IMR-90 (cell line): ENCODE measurements at regions not wholly inside any gene's neighbourhood (a gene's known extent, or its start where the extent isn't known, plus 50 kb on each side); places are given as distances from the start of the nearest gene placed in this dataset.

Source experiments
- ATAC-seq: fragments of 200-7000 bp; cut with Tn5 transposase; 2 replicates; pipeline ENCODE4 v1.9.1; 2020; ENCODE audit warnings: low read depth, mild to moderate bottlenecking, moderate library complexity
- BruUV-seq: library from RNA; stranded (reverse); fragments of 400-500 nt; replicated peaks from 2 replicates; lab custom pipeline; 2021; lab: Mats Ljungman, UMichigan
- CTCF ChIA-PET: fragments of 300-600 bp; formaldehyde crosslinking; extraction: SDS; loops from one replicate; lab custom pipeline; 2021; ENCODE audit warnings: antibody characterized with exemption; lab: Yijun Ruan, JAX
- POLR2A ChIA-PET: fragments of 300-600 bp; sonication (Branson Sonifier 250); formaldehyde crosslinking; loops from one replicate; lab custom pipeline; 2022; ENCODE audit warnings: antibody characterized with exemption; ENCODE audit not compliant: unreplicated experiment; lab: Charles Lee
- DNase-seq: peaks from one replicate; pipeline ENCODE4 v3.0.0; 2013
- H2AFZ ChIP-seq: replicated peaks from 2 replicates; pipeline ENCODE3; 2013; ENCODE audit warnings: low read length, mild to moderate bottlenecking; ENCODE audit not compliant: poor library complexity
- H2AK5ac ChIP-seq: 2 replicates; pipeline ENCODE4 v1.6.1; 2013; ENCODE audit warnings: low read depth, low read length, inconsistent platforms
- H2AK9ac ChIP-seq: replicated peaks from 2 replicates; pipeline ENCODE3; 2013; ENCODE audit warnings: mild to moderate bottlenecking, low read depth, low read length, moderate library complexity; ENCODE audit not compliant: poor library complexity
- H2BK120ac ChIP-seq: 2 replicates; pipeline ENCODE4 v1.6.1; 2013; ENCODE audit warnings: low read depth, low read length, inconsistent platforms
- H2BK15ac ChIP-seq: 3 replicates; pipeline ENCODE4 v1.6.1; 2013; ENCODE audit warnings: low read depth, low read length, inconsistent platforms
- H2BK20ac ChIP-seq: 2 replicates; pipeline ENCODE4 v1.6.1; 2013; ENCODE audit warnings: low read depth, mild to moderate bottlenecking, inconsistent platforms, low read length, moderate library complexity
- H2BK5ac ChIP-seq: 2 replicates; pipeline ENCODE4 v1.6.1; 2013; ENCODE audit warnings: mild to moderate bottlenecking, low read depth, low read length, inconsistent platforms; ENCODE audit not compliant: poor library complexity, severe bottlenecking
- H3K14ac ChIP-seq: replicated peaks from 2 replicates; pipeline ENCODE4 v1.6.1; 2013; ENCODE audit warnings: low read depth, low read length, inconsistent platforms
- H3K18ac ChIP-seq: 2 replicates; pipeline ENCODE4 v1.6.1; 2013; ENCODE audit warnings: low read depth, low read length, control low read depth
- H3K23ac ChIP-seq: 2 replicates; pipeline ENCODE4 v1.6.1; 2013; ENCODE audit warnings: low read depth, low read length, inconsistent platforms
- H3K27ac ChIP-seq: 2 replicates; pipeline ENCODE4 v1.5.1; 2013; ENCODE audit warnings: mild to moderate bottlenecking, control low read depth, low read length; ENCODE audit not compliant: insufficient read depth
- H3K27me3 ChIP-seq: 2 replicates; pipeline ENCODE4 v1.6.1; 2013; ENCODE audit warnings: low read length; ENCODE audit not compliant: control insufficient read depth, insufficient read depth
- H3K36me3 ChIP-seq: 2 replicates; pipeline ENCODE4 v1.6.1; 2013; ENCODE audit warnings: low read length, mixed read lengths; ENCODE audit not compliant: control insufficient read depth, insufficient read depth
- H3K4ac ChIP-seq: 2 replicates; pipeline ENCODE4 v1.6.1; 2013; ENCODE audit warnings: low read depth, low read length, inconsistent platforms
- H3K4me1 ChIP-seq: 2 replicates; pipeline ENCODE4 v1.6.1; 2013; ENCODE audit warnings: low read length, mixed read lengths; ENCODE audit not compliant: control insufficient read depth, insufficient read depth
- H3K4me2 ChIP-seq: 2 replicates; pipeline ENCODE4 v1.6.1; 2013; ENCODE audit warnings: low read depth, mild to moderate bottlenecking, control low read depth, low read length, moderate library complexity
- H3K4me3 ChIP-seq: 2 replicates; pipeline ENCODE4 v1.5.1; 2013; ENCODE audit warnings: low read depth, mild to moderate bottlenecking, control low read depth, low read length, moderate library complexity; ENCODE audit not compliant: insufficient read depth
- H3K56ac ChIP-seq: 2 replicates; pipeline ENCODE4 v1.6.1; 2013; ENCODE audit warnings: low read length, inconsistent platforms; ENCODE audit not compliant: insufficient read depth; ENCODE audit errors: extremely low read depth
- H3K79me1 ChIP-seq, 2 experiments: 2 replicates each; pipeline ENCODE4 v1.6.1; 2013; ENCODE audit warnings: low read length in 2 of 2, inconsistent platforms in 1 of 2, low read depth in 1 of 2
- H3K9ac ChIP-seq: 2 replicates; pipeline ENCODE4 v1.6.1; 2013; ENCODE audit warnings: low read depth, low read length, control low read depth
- H3K9me1 ChIP-seq: 2 replicates; pipeline ENCODE4 v1.6.1; 2013; ENCODE audit warnings: low read length, inconsistent platforms; ENCODE audit not compliant: insufficient read depth
- H3K9me3 ChIP-seq: 2 replicates; pipeline ENCODE4 v1.6.1; 2013; ENCODE audit warnings: low read length; ENCODE audit not compliant: control insufficient read depth, insufficient read depth
- H4K20me1 ChIP-seq: 2 replicates; pipeline ENCODE4 v1.6.1; 2013; ENCODE audit warnings: low read length, inconsistent platforms; ENCODE audit not compliant: insufficient read depth
- H4K5ac ChIP-seq: 2 replicates; pipeline ENCODE4 v1.6.1; 2013; ENCODE audit warnings: mild to moderate bottlenecking, low read depth, low read length, control low read depth
- H4K8ac ChIP-seq, 2 experiments: 2 replicates each; pipeline ENCODE4 v1.6.1; 2013; ENCODE audit warnings: low read depth in 2 of 2, low read length in 2 of 2, control low read depth in 1 of 2, inconsistent platforms in 1 of 2
- H4K91ac ChIP-seq: 2 replicates; pipeline ENCODE4 v1.6.1; 2013; ENCODE audit warnings: low read depth, low read length, inconsistent platforms; ENCODE audit not compliant: insufficient read depth
- CEBPB ChIP-seq: IDR thresholded peaks from 2 replicates; pipeline ENCODE4 v1.6.1; 2012; ENCODE audit warnings: low read depth, low read length, improper control_type of control experiment
- CTCF ChIP-seq: conservative IDR thresholded peaks from 2 replicates; pipeline ENCODE4 v1.5.1; 2012; ENCODE audit warnings: mild to moderate bottlenecking, low read depth, low read length, improper control_type of control experiment
- ELK1 ChIP-seq: fragments of 150-350 bp; IDR thresholded peaks from 2 replicates; pipeline ENCODE4 v1.6.1; 2016; ENCODE audit warnings: low read depth, mild to moderate bottlenecking, low read length, moderate library complexity, borderline replicate concordance
- FOS ChIP-seq: fragments of 150-350 bp; IDR thresholded peaks from 2 replicates; pipeline ENCODE4 v1.6.1; 2016; ENCODE audit warnings: low read depth, low read length
- MAFK ChIP-seq: IDR thresholded peaks from 2 replicates; pipeline ENCODE4 v1.6.1; 2012; ENCODE audit warnings: low read depth, low read length, improper control_type of control experiment
- MAZ ChIP-seq: IDR thresholded peaks from 2 replicates; pipeline ENCODE4 v1.6.1; 2012; ENCODE audit warnings: low read depth, mild to moderate bottlenecking, low read length, improper control_type of control experiment, moderate library complexity, borderline replicate concordance
- MXI1 ChIP-seq: IDR thresholded peaks from 2 replicates; pipeline ENCODE4 v1.6.1; 2012; ENCODE audit warnings: low read depth, mild to moderate bottlenecking, low read length, moderate library complexity, borderline replicate concordance
- POLR2A ChIP-seq: IDR thresholded peaks from 2 replicates; pipeline ENCODE4 v1.6.1; 2012; ENCODE audit warnings: mild to moderate bottlenecking, low read depth, low read length
- RAD21 ChIP-seq: IDR thresholded peaks from 2 replicates; pipeline ENCODE4 v1.6.1; 2012; ENCODE audit warnings: low read length, improper control_type of control experiment
- RFX5 ChIP-seq: IDR thresholded peaks from 2 replicates; pipeline ENCODE4 v1.8.0; 2012; ENCODE audit warnings: low read depth, mild to moderate bottlenecking, low read length, moderate library complexity
- USF2 ChIP-seq: fragments of 150-350 bp; IDR thresholded peaks from 2 replicates; pipeline ENCODE4 v1.6.1; 2017; ENCODE audit warnings: mild to moderate bottlenecking, antibody characterized with exemption, low read length, low read depth
- WGBS, 2 experiments: methylation state at CpG; one replicate each; pipeline versions ENCODE4 v1.1.5 to v1.1.7; 2013; ENCODE audit warnings: missing lambda C conversion rate in 2 of 2; ENCODE audit not compliant: insufficient read length in 1 of 2; ENCODE audit errors: extremely low coverage in 2 of 2; 5-methylcytosine and 5-hydroxymethylcytosine counted together
- dilution Hi-C: fragments of 300-500 bp; cut with HindIII; formaldehyde crosslinking; loops from one replicate; pipeline ENCODE4 v1.14.3; 2018; ENCODE audit warnings: low sequenced_read_pairs; ENCODE audit not compliant: unreplicated experiment
- in situ Hi-C: fragments of 300-500 bp; cut with MboI; formaldehyde crosslinking; loops from 3 replicates; pipeline ENCODE4 v1.14.3; 2019; ENCODE audit warnings: low sequenced_read_pairs, inconsistent platforms, mixed read lengths
- intact Hi-C: fragments of 100-400 bp; cut with micrococcal nuclease; formaldehyde crosslinking; loops from 2 replicates; pipeline ENCODE4 v1.10.0; 2022

- in situ Hi-C loops: no loop called here
- no peaks in the 10 kb centered on the region for H3K36me3 ChIP-seq
- no peak overlapping the region for H4K8ac ChIP-seq
- no peak overlapping the region for H3K27ac ChIP-seq
- no peak overlapping the region for H3K56ac ChIP-seq
- no peak overlapping the region for H2AFZ ChIP-seq
- H2AK9ac ChIP-seq: no peak overlapping the region
- no peak overlapping the region for H2BK15ac ChIP-seq
- H4K91ac ChIP-seq: no peak overlapping the region
- dilution Hi-C loops: no loop called here
- no peak overlapping the region for H3K18ac ChIP-seq
- no peaks in the 10 kb centered on the region for H3K79me1 ChIP-seq
- ChIA-PET POLR2A (no interaction called here), CTCF (interaction anchor here (1.2 to 1.8 kb wide), 2 partner anchors 9 to 20 kb away, joined by 4 to 6 read pairs; no protein-coding TSS in a partner anchor)
- H3K14ac ChIP-seq: no peak overlapping the region
- H2BK120ac ChIP-seq: no peak overlapping the region
- no CpG with 5 or more reads among the region's 2 CpGs for WGBS, 2 experiments
- H3K9me3 ChIP-seq: no peaks in the 10 kb centered on the region
- BruUV-seq: no TSS peak
- H3K4me2 ChIP-seq: no peak overlapping the region
- no peaks in the 10 kb centered on the region for H3K4me1 ChIP-seq
- no peaks in the 10 kb centered on the region for H4K20me1 ChIP-seq
- no peak overlapping the region for H2BK5ac ChIP-seq
- no peak for TF ChIP-seq USF2
- TF ChIP-seq MXI1: no peak
- TF ChIP-seq FOS: no peak
- TF ChIP-seq MAFK: no peak
- TF ChIP-seq CTCF: no peak
- TF ChIP-seq ELK1: no peak
- no peak for TF ChIP-seq RFX5
- TF ChIP-seq CEBPB: no peak
- no peak for TF ChIP-seq RAD21
- TF ChIP-seq POLR2A: no peak
- no peak for TF ChIP-seq MAZ
- H4K5ac ChIP-seq: no peak overlapping the region
- DNase-seq (no peak), ATAC-seq (no peak)
- H3K4ac ChIP-seq: no peak overlapping the region
- H3K4me3 ChIP-seq: no peak overlapping the region
- no peak overlapping the region for H3K23ac ChIP-seq
- intact Hi-C loops: no loop called here
- no peak overlapping the region for H3K9ac ChIP-seq
- H2AK5ac ChIP-seq: no peak overlapping the region
- H2BK20ac ChIP-seq: no peak overlapping the region
- H3K9me1 ChIP-seq: no peaks in the 10 kb centered on the region
- H3K27me3 ChIP-seq: no peaks in the 10 kb centered on the region
These were observed 139.3 kb upstream of the PALMD start for GRCh38 chr1:99506631-99507030.
